Endothelial cell of umbilical vein (primary cell): ENCODE measurements at regions not wholly inside any gene's neighbourhood (a gene's known extent, or its start where the extent isn't known, plus 50 kb on each side); places are given as distances from the start of the nearest gene placed in this dataset.

ENCODE experiments used
- BruUV-seq: library from RNA; stranded (reverse); fragments of 400-500 nt; replicated peaks from 2 replicates; lab custom pipeline; 2021; lab: Mats Ljungman, UMichigan
- CTCF ChIA-PET: fragments of 300-600, 350-600 bp; sonication (Branson Sonifier 250); formaldehyde crosslinking; loops from one replicate; lab custom pipeline; 2021; ENCODE audit warnings: antibody characterized with exemption, inconsistent platforms; lab: Charles Lee
- POLR2A ChIA-PET: fragments of 300-600, 350-600 bp; sonication (Branson Sonifier 250); formaldehyde crosslinking; loops from one replicate; lab custom pipeline; 2021; ENCODE audit warnings: antibody characterized with exemption, inconsistent platforms; lab: Charles Lee
- DNase-seq: peaks from one replicate; pipeline ENCODE4 v3.0.0-alpha.2; 2011; ENCODE audit warnings: low read depth, low spot score
- FAIRE-seq: peaks from 2 replicates; lab custom pipeline; 2011; peaks lifted over from hg19 to GRCh38; lab: Jason Lieb, UNC
- H2AFZ ChIP-seq: 2 replicates; pipeline ENCODE4 v1.6.0; 2012; ENCODE audit warnings: low read depth, low read length, control low read depth, inconsistent platforms
- H3K27ac ChIP-seq: 2 replicates; pipeline ENCODE4 v1.5.1; 2011; ENCODE audit warnings: low read depth, mild to moderate bottlenecking, control low read depth, low read length, moderate library complexity; ENCODE audit not compliant: insufficient read depth
- H3K27me3 ChIP-seq, 2 experiments: 2 replicates each; pipeline versions ENCODE4 v1.6.0 to v1.6.1; 2011; ENCODE audit warnings: low read length in 2 of 2, mixed read lengths in 1 of 2; ENCODE audit not compliant: control insufficient read depth in 2 of 2, insufficient read depth in 2 of 2
- H3K36me3 ChIP-seq, 2 experiments: 2 replicates in 1 of 2; 3 replicates in 1 of 2; pipeline ENCODE4 v1.5.1; 2011; ENCODE audit warnings: low read length in 2 of 2, mild to moderate bottlenecking in 1 of 2, moderate library complexity in 1 of 2; ENCODE audit not compliant: control insufficient read depth in 2 of 2, insufficient read depth in 2 of 2; ENCODE audit errors: extremely low read depth in 1 of 2
- H3K4me1 ChIP-seq: 3 replicates; pipeline ENCODE4 v1.5.1; 2011; ENCODE audit warnings: mild to moderate bottlenecking, low read length; ENCODE audit not compliant: control insufficient read depth, insufficient read depth; ENCODE audit errors: extremely low read depth
- H3K4me2 ChIP-seq: 2 replicates; pipeline ENCODE4 v1.6.1; 2011; ENCODE audit warnings: low read length, control low read depth, mixed read lengths; ENCODE audit not compliant: insufficient read depth
- H3K4me3 ChIP-seq, 3 experiments: fragments of 200-600 bp in 1 of 3; sonication (generic), shearing (Covaris generic) in 1 of 3; replicated peaks in 1 of 3; 2 replicates each; pipeline ENCODE4 v1.5.1; 2011 to 2016; ENCODE audit warnings: control low read depth in 3 of 3, low read length in 3 of 3, mild to moderate bottlenecking in 2 of 3, inconsistent platforms in 1 of 3, low read depth in 1 of 3, moderate library complexity in 1 of 3; ENCODE audit not compliant: insufficient read depth in 1 of 3
- H3K79me2 ChIP-seq: 2 replicates; pipeline ENCODE4 v1.6.0; 2012; ENCODE audit warnings: low read length, inconsistent platforms; ENCODE audit not compliant: control insufficient read depth, insufficient read depth
- H3K9ac ChIP-seq: replicated peaks from 2 replicates; pipeline ENCODE3; 2011; ENCODE audit warnings: low read length, control low read depth; ENCODE audit not compliant: insufficient read depth; ENCODE audit errors: extremely low read depth
- H3K9me1 ChIP-seq: replicated peaks from 3 replicates; pipeline ENCODE4 v1.6.0; 2011; ENCODE audit warnings: mild to moderate bottlenecking, low read length; ENCODE audit not compliant: control insufficient read depth, insufficient read depth; ENCODE audit errors: extremely low read depth
- H3K9me3 ChIP-seq: replicated peaks from 2 replicates; pipeline ENCODE4 v1.5.1; 2012; ENCODE audit warnings: low read length, inconsistent platforms; ENCODE audit not compliant: control insufficient read depth, insufficient read depth
- H4K20me1 ChIP-seq: replicated peaks from 2 replicates; pipeline ENCODE3; 2011; ENCODE audit warnings: mild to moderate bottlenecking, low read length; ENCODE audit not compliant: control insufficient read depth, insufficient read depth; ENCODE audit errors: extremely low read depth
- CTCF ChIP-seq, 2 donors: IDR thresholded peaks; 1 replicate in 1 of 2; 2 replicates in 1 of 2; pipeline ENCODE4 v1.5.1; 2011; ENCODE audit warnings: low read length in 2 of 2, mild to moderate bottlenecking in 2 of 2, moderate library complexity in 2 of 2, control low read depth in 1 of 2, inconsistent platforms in 1 of 2, low read depth in 1 of 2; ENCODE audit not compliant: insufficient read depth in 1 of 2; ENCODE audit errors: extremely low read depth in 1 of 2
- EZH2 ChIP-seq: IDR thresholded peaks from 2 replicates; pipeline ENCODE4 v1.6.1; 2012; ENCODE audit warnings: borderline replicate concordance, low read depth, mild to moderate bottlenecking, moderate library complexity, low read length, inconsistent platforms; ENCODE audit not compliant: severe bottlenecking
- FOS ChIP-seq: IDR thresholded peaks from 2 replicates; pipeline ENCODE4 v1.6.1; 2011; ENCODE audit warnings: mild to moderate bottlenecking, low read length, moderate library complexity, borderline replicate concordance; ENCODE audit not compliant: insufficient read depth
- GATA2 ChIP-seq: IDR thresholded peaks from 2 replicates; pipeline ENCODE4 v1.7.0; 2011; ENCODE audit warnings: low read depth, mild to moderate bottlenecking, moderate library complexity, mixed read lengths, low read length; ENCODE audit not compliant: insufficient read length, insufficient read depth
- JUN ChIP-seq: IDR thresholded peaks from 2 replicates; pipeline ENCODE4 v1.6.1; 2011; ENCODE audit warnings: borderline replicate concordance, low read depth; ENCODE audit not compliant: insufficient read length, insufficient read depth
- MAX ChIP-seq: IDR thresholded peaks from 2 replicates; pipeline ENCODE4 v1.6.1; 2011; ENCODE audit not compliant: insufficient read depth, insufficient read length
- MYC ChIP-seq: IDR thresholded peaks from one replicate; pipeline ENCODE4 v1.6.1; 2011; ENCODE audit warnings: mild to moderate bottlenecking, low read depth, low read length
- POLR2A ChIP-seq: IDR thresholded peaks from 2 replicates; pipeline ENCODE4 v1.6.1; 2012; ENCODE audit warnings: low read depth, mild to moderate bottlenecking, control low read depth, low read length
- POLR2AphosphoS5 ChIP-seq: IDR thresholded peaks from 2 replicates; pipeline ENCODE4 v1.6.1; 2012; ENCODE audit warnings: low read depth, mild to moderate bottlenecking, control low read depth, low read length, moderate library complexity; ENCODE audit not compliant: insufficient read depth
- dilution Hi-C: fragments of 300-500 bp; cut with MboI; formaldehyde crosslinking; loops from one replicate; pipeline ENCODE4 v1.15.0; 2019; ENCODE audit warnings: low sequenced_read_pairs; ENCODE audit not compliant: extremely low pct_ligation_motif_present
- intact Hi-C: fragments of 100-400 bp; cut with micrococcal nuclease; formaldehyde crosslinking; loops from one replicate; pipeline ENCODE4 v1.10.0; 2022

- ChIA-PET CTCF (no interaction called here), POLR2A (no interaction called here)
- no peaks in the 10 kb centered on the region for H4K20me1 ChIP-seq
- intact Hi-C loops (no loop called here), dilution Hi-C loops (no loop called here)
- no peaks in the 10 kb centered on the region for H3K4me1 ChIP-seq
- H3K9me3 ChIP-seq: no peaks in the 10 kb centered on the region
- no peak for DNase-seq
- H3K9me1 ChIP-seq: no peaks in the 10 kb centered on the region
- H3K4me3 ChIP-seq: no peak overlapping the region
- no peak overlapping the region for H2AFZ ChIP-seq
- H3K79me2 ChIP-seq: no peaks in the 10 kb centered on the region
- BruUV-seq: no TSS peak
- no peak overlapping the region for H3K4me2 ChIP-seq
- H3K9ac ChIP-seq: no peak overlapping the region
- TF ChIP-seq POLR2A: no peak
- TF ChIP-seq MYC: no peak
- no peak for TF ChIP-seq EZH2
- TF ChIP-seq JUN: no peak
- TF ChIP-seq POLR2AphosphoS5: no peak
- TF ChIP-seq CTCF (IDR thresholded peaks at IDR 0.05; ENCODE audit: extremely low read depth in 1 of 2, insufficient read depth in 1 of 2, low read depth in 1 of 2, low read length in 2 of 2): no peak
- no peak for TF ChIP-seq GATA2
- no peak for TF ChIP-seq MAX
- TF ChIP-seq FOS: no peak
- H3K36me3 ChIP-seq: no peaks in the 10 kb centered on the region
- no peak for FAIRE-seq
- no peaks in the 10 kb centered on the region for H3K27me3 ChIP-seq
- H3K27ac ChIP-seq: no peak overlapping the region
Measured at GRCh38 chr12:118575730-118576129, 199.4 kb downstream of the SUDS3 start.
